HepG2 (cell line): ENCODE measurements at regions not wholly inside any gene's neighbourhood (a gene's known extent, or its start where the extent isn't known, plus 50 kb on each side); places are given as distances from the start of the nearest gene placed in this dataset.

ENCODE experiments used
- ATAC-seq: fragments of 200-7000 bp; cut with Tn5 transposase; 3 replicates; pipeline ENCODE4 v1.9.1; 2020; ENCODE audit warnings: mild to moderate bottlenecking, moderate library complexity
- BruUV-seq: library from RNA; stranded (reverse); fragments of 400-500 nt; replicated peaks from 2 replicates; lab custom pipeline; 2021; lab: Mats Ljungman, UMichigan
- CTCF ChIA-PET: fragments of 300-600 bp; formaldehyde crosslinking; extraction: SDS; loops from one replicate; lab custom pipeline; 2021; ENCODE audit warnings: low total read pairs, inconsistent platforms, low intra/inter-chr PET ratio; lab: Yijun Ruan, JAX
- POLR2A ChIA-PET: fragments of 350-600 bp; sonication (Branson Sonifier 250); formaldehyde crosslinking; loops from one replicate; lab custom pipeline; 2020; ENCODE audit warnings: antibody characterized with exemption, inconsistent platforms; lab: Yijun Ruan, JAX
- DNase-seq: peaks from one replicate; pipeline ENCODE4 v3.0.0-alpha.2; 2015; ENCODE audit warnings: low spot score
- FAIRE-seq: peaks from 3 replicates; lab custom pipeline; 2011; peaks lifted over from hg19 to GRCh38; lab: Jason Lieb, UNC
- H2AFZ ChIP-seq: one replicate; pipeline ENCODE4 v1.6.1; 2011; ENCODE audit warnings: low read length, inconsistent platforms
- H3K27ac ChIP-seq: fragments of 300-600 bp; 3 replicates; pipeline ENCODE4 v1.8.0; 2011; ENCODE audit warnings: mixed run types, mild to moderate bottlenecking, mixed read lengths, low read length, inconsistent platforms; ENCODE audit not compliant: insufficient read depth; ENCODE audit errors: extremely low read length
- H3K27me3 ChIP-seq, 2 experiments: fragments of 200-600 bp in 1 of 2; 2 replicates in 1 of 2; 3 replicates in 1 of 2; pipeline versions ENCODE4 v1.6.0 to v1.8.0; 2011; ENCODE audit warnings: low read length in 2 of 2, mild to moderate bottlenecking in 2 of 2, moderate library complexity in 2 of 2, inconsistent platforms in 1 of 2; ENCODE audit not compliant: insufficient read depth in 2 of 2, control insufficient read depth in 1 of 2
- H3K36me3 ChIP-seq, 2 experiments: fragments of 200-600 bp in 1 of 2; replicated peaks in 1 of 2; 2 replicates in 1 of 2; 3 replicates in 1 of 2; pipeline versions ENCODE4 v1.5.1 to v1.8.0; 2011; ENCODE audit warnings: low read length in 2 of 2, inconsistent platforms in 1 of 2; ENCODE audit not compliant: insufficient read depth in 2 of 2, control insufficient read depth in 1 of 2
- H3K4me1 ChIP-seq: 2 replicates; pipeline ENCODE4 v1.5.1; 2012; ENCODE audit warnings: low read length, inconsistent platforms; ENCODE audit not compliant: insufficient read depth
- H3K4me2 ChIP-seq: 2 replicates; pipeline ENCODE4 v1.6.0; 2011; ENCODE audit warnings: low read depth, low read length, inconsistent platforms
- H3K4me3 ChIP-seq, 3 experiments: fragments of 200-600 bp in 1 of 3; sonication (generic), shearing (Covaris generic) in 1 of 3; replicated peaks in 1 of 3; 2 replicates each; pipeline ENCODE4 v1.5.1; 2011 to 2016; ENCODE audit warnings: low read length in 3 of 3, inconsistent platforms in 2 of 3, low read depth in 2 of 3, mild to moderate bottlenecking in 2 of 3, control low read depth in 1 of 3, mixed read lengths in 1 of 3; ENCODE audit not compliant: insufficient read depth in 1 of 3
- H3K79me2 ChIP-seq: one replicate; pipeline ENCODE4 v1.6.1; 2011; ENCODE audit warnings: low read length, inconsistent platforms; ENCODE audit not compliant: insufficient read depth
- H3K9ac ChIP-seq: 2 replicates; pipeline ENCODE4 v1.6.0; 2011; ENCODE audit warnings: mild to moderate bottlenecking, low read depth, low read length, inconsistent platforms; ENCODE audit not compliant: insufficient read depth
- H3K9me3 ChIP-seq: 2 replicates; pipeline ENCODE4 v1.5.1; 2012; ENCODE audit warnings: mild to moderate bottlenecking, low read length
- H4K20me1 ChIP-seq: 2 replicates; pipeline ENCODE4 v1.6.0; 2011; ENCODE audit warnings: inconsistent platforms, mild to moderate bottlenecking, low read length, moderate library complexity; ENCODE audit not compliant: insufficient read depth
- ATAD3A ChIP-seq: sonication (generic); formaldehyde crosslinking; IDR thresholded peaks from 2 replicates; pipeline ENCODE4 v1.4.0; 2020; ENCODE audit warnings: missing genetic modification reagents
- ATF6 ChIP-seq: sonication (generic); formaldehyde crosslinking; conservative IDR thresholded peaks from 2 replicates; pipeline ENCODE4 v1.4.0; 2020; ENCODE audit warnings: missing genetic modification reagents
- FOXK1 ChIP-seq: sonication (generic); formaldehyde crosslinking; IDR thresholded peaks from 2 replicates; pipeline ENCODE4 v1.4.0; 2020; ENCODE audit warnings: low read depth, missing genetic modification reagents, borderline replicate concordance
- HNF1A ChIP-seq, 2 experiments: sonication (generic) in 1 of 2; formaldehyde crosslinking in 1 of 2; IDR thresholded peaks; 2 replicates each; pipeline versions ENCODE4 v1.4.0 to v1.6.1; 2016 to 2020; ENCODE audit warnings: borderline replicate concordance in 1 of 2, low read depth in 1 of 2, mild to moderate bottlenecking in 1 of 2, missing genetic modification reagents in 1 of 2
- KDM5B ChIP-seq: sonication (generic); formaldehyde crosslinking; IDR thresholded peaks from 2 replicates; pipeline ENCODE4 v1.4.0; 2020; ENCODE audit warnings: missing genetic modification reagents, mild to moderate bottlenecking, borderline replicate concordance
- KLF9 ChIP-seq: IDR thresholded peaks from 2 replicates; pipeline ENCODE4 v1.6.1; 2016; ENCODE audit warnings: low read depth
- LBX2 ChIP-seq: sonication (generic); formaldehyde crosslinking; IDR thresholded peaks from 2 replicates; pipeline ENCODE4 v1.5.0; 2020; ENCODE audit warnings: missing genetic modification reagents, mild to moderate bottlenecking, borderline replicate concordance
- NAIF1 ChIP-seq: sonication (generic); formaldehyde crosslinking; IDR thresholded peaks from 2 replicates; pipeline ENCODE4 v1.5.0; 2020; ENCODE audit warnings: mild to moderate bottlenecking, missing genetic modification reagents, borderline replicate concordance
- PITX1 ChIP-seq: sonication (generic); formaldehyde crosslinking; IDR thresholded peaks from 2 replicates; pipeline ENCODE4 v1.5.1; 2020; ENCODE audit warnings: mild to moderate bottlenecking, missing genetic modification reagents
- RFX5 ChIP-seq: IDR thresholded peaks from 2 replicates; pipeline ENCODE4 v1.6.1; 2011; ENCODE audit warnings: low read depth, low read length, improper control_type of control experiment
- TBL1XR1 ChIP-seq: fragments of 150-350 bp; IDR thresholded peaks from 2 replicates; pipeline ENCODE4 v1.6.1; 2014; ENCODE audit warnings: borderline replicate concordance, low read length; ENCODE audit not compliant: partially characterized antibody
- ZFP62 ChIP-seq: sonication (generic); formaldehyde crosslinking; IDR thresholded peaks from 2 replicates; pipeline ENCODE4 v1.4.0; 2020; ENCODE audit warnings: missing genetic modification reagents
- ZFP90 ChIP-seq: sonication (generic); formaldehyde crosslinking; IDR thresholded peaks from 2 replicates; pipeline ENCODE4 v1.8.0; 2022; ENCODE audit warnings: missing genetic modification reagents, mild to moderate bottlenecking, inconsistent platforms, borderline replicate concordance
- ZNF20 ChIP-seq: sonication (generic); formaldehyde crosslinking; IDR thresholded peaks from 2 replicates; pipeline ENCODE4 v1.4.0; 2020; ENCODE audit warnings: mild to moderate bottlenecking, moderate library complexity, missing genetic modification reagents
- ZNF282 ChIP-seq: fragments of 450-650 bp; IDR thresholded peaks from 2 replicates; pipeline ENCODE4 v1.6.1; 2018; ENCODE audit not compliant: partially characterized antibody
- ZNF337 ChIP-seq: sonication (generic); formaldehyde crosslinking; IDR thresholded peaks from 2 replicates; pipeline ENCODE4 v1.5.1; 2020; ENCODE audit warnings: missing genetic modification reagents, low read depth, mild to moderate bottlenecking, borderline replicate concordance
- ZNF772 ChIP-seq: sonication (generic); formaldehyde crosslinking; IDR thresholded peaks from 2 replicates; pipeline ENCODE4 v1.5.0; 2020; ENCODE audit warnings: mild to moderate bottlenecking, missing genetic modification reagents
- ZSCAN29 ChIP-seq: sonication (generic); formaldehyde crosslinking; conservative IDR thresholded peaks from 2 replicates; pipeline ENCODE4 v1.4.0; 2020; ENCODE audit warnings: mild to moderate bottlenecking, missing genetic modification reagents
- WGBS: methylation state at CpG from one replicate; pipeline ENCODE4 v1.1.6; 2017; ENCODE audit warnings: low lambda C conversion rate; 5-methylcytosine and 5-hydroxymethylcytosine counted together
- in situ Hi-C: cut with HindIII; loops from 2 replicates; pipeline ENCODE4 v1.10.0; 2017; ENCODE audit warnings: low pct_unique_long_range_greater_than_20kb; ENCODE audit not compliant: extremely low pct_ligation_motif_present
- intact Hi-C: fragments of 100-400 bp; cut with micrococcal nuclease; formaldehyde crosslinking; loops from one replicate; pipeline ENCODE4 v1.10.0; 2022; ENCODE audit not compliant: unreplicated experiment

- TF ChIP-seq ZNF282 (no peak), ZNF337 (CRISPR knock-in tag) (no peak), NAIF1 (CRISPR knock-in tag) (no peak), ZFP62 (no peak), KLF9 (CRISPR knock-in tag) (no peak), HNF1A (IDR thresholded peaks at IDR 0.05; ENCODE audit: low read depth) (no peak), HNF1A (CRISPR knock-in tag; IDR thresholded peaks at IDR 0.05; ENCODE audit: borderline replicate concordance) (no peak), ZNF772 (CRISPR knock-in tag) (no peak)
- TF ChIP-seq, all 625 proteins: peak for 0
Observed at GRCh38 chr4:82136161-82136801, 237.5 kb downstream of the HNRNPD start (continued).

DNA sequence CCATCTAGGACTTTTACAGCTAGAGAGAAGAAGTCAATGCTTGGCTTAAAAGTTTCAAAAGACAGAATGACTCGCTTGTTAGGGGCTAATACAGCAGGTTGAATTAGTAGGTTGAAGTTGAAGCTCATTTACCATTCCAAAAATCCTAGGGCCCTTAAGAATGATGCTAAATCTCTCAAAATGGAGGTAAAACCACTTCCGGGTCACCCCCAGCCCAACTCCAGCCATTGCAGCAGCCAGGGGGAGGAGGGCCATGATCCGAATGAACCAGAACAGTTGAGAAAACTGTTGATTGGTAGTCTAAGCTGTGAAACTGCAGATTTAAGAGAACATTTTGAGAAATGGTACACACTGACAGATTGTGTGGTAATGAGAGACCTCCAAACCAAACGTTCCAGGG lies 245.4 kb downstream of the HNRNPD start:
- no TSS peak for BruUV-seq
- Histone ChIP-seq H3K4me2 (no peak overlapping the region), H3K4me1 (peaks cover 7% of the 10 kb centered on the region; the same call in 1 of the 2 replicates), H3K79me2 (no peaks in the 10 kb centered on the region), H3K27ac (no peak overlapping the region), H3K36me3 (no peaks in the 10 kb centered on the region), H3K4me3 (no peak overlapping the region), H3K9me3 (no peaks in the 10 kb centered on the region), H3K27me3 (no peaks in the 10 kb centered on the region; a peak in 1 of 5 replicates), H3K9ac (no peak overlapping the region), H4K20me1 (no peaks in the 10 kb centered on the region), H2AFZ (no peak overlapping the region)
- FAIRE-seq (no peak), ATAC-seq (no peak), DNase-seq (no peak)
- intact Hi-C loops (no loop called here), in situ Hi-C loops (no loop called here)
- ChIA-PET POLR2A (no interaction called here), CTCF (no interaction called here)
- WGBS = 44% methylated on average over 4 of the region's 4 CpGs
- TF ChIP-seq ZFP90 (CRISPR knock-in tag) (no peak), LBX2 (no peak), FOXK1 (CRISPR knock-in tag) (no peak), TBL1XR1 (no peak), RFX5 (no peak), ZNF20 (CRISPR knock-in tag) (no peak), KDM5B (CRISPR knock-in tag) (no peak), ATAD3A (CRISPR knock-in tag) (no peak), ZSCAN29 (CRISPR knock-in tag) (no peak), ATF6 (no peak), PITX1 (CRISPR knock-in tag) (no peak)
